Esophagus squamous epithelium (tissue), 4 donors: ENCODE measurements at regions not wholly inside any gene's neighbourhood (a gene's known extent, or its start where the extent isn't known, plus 50 kb on each side); places are given as distances from the start of the nearest gene placed in this dataset.

Experiments used
- CTCF ChIP-seq, 6 experiments: fragments of 450-650 bp in 4 of 6; fragments of 200-600 bp in 2 of 6; sonication (generic) in 2 of 6; IDR thresholded peaks; one replicate each; pipeline ENCODE4 v1.5.1; 2016 to 2019; ENCODE audit warnings: antibody characterized with exemption in 6 of 6, mild to moderate bottlenecking in 4 of 6, moderate library complexity in 4 of 6
- POLR2A ChIP-seq, 4 donors: fragments of 450-650 bp; IDR thresholded peaks; one replicate each; pipeline ENCODE4 v1.6.1; 2017; ENCODE audit warnings: antibody characterized with exemption in 4 of 4, mild to moderate bottlenecking in 4 of 4, moderate library complexity in 3 of 4

DNA sequence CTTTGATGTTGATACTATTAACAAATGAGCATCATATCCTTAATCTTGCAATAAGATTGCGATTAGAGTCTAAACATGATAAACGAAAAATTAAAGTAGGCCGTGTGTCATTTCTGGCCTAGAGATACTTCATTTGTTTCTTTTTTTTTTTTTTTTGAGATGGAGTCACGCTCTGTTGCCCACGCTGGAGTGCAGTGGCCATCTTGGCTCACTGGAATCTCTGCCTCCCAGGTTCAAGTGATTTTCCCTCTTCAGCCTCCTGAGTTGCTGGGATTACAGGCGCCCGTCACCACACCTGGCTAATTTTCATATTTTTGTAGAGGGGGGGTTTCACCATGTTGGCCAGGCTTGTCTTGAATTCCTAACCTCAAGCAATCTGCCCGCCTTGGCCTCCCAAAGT lies 446.9 kb downstream of the PCNX1 start:
- TF ChIP-seq CTCF (IDR thresholded peaks at IDR 0.05) (no peak), POLR2A (IDR thresholded peaks at IDR 0.05) (no peak)
